Smooth muscle cell (in vitro differentiated cells): ENCODE measurements at regions not wholly inside any gene's neighbourhood (a gene's known extent, or its start where the extent isn't known, plus 50 kb on each side); places are given as distances from the start of the nearest gene placed in this dataset.

ENCODE experiments used
- DNase-seq: peaks from one replicate; lab custom pipeline; 2025; ENCODE audit not compliant: unreplicated experiment; lab: John Stamatoyannopoulos, UW
- H2AFZ ChIP-seq: fragments of 200-600 bp; sonication (generic); 2 replicates; pipeline ENCODE4 v1.6.0; 2016; ENCODE audit warnings: antibody characterized with exemption, low read depth, mild to moderate bottlenecking
- H3F3A ChIP-seq: fragments of 200-600 bp; sonication (generic); 2 replicates; pipeline ENCODE4 v1.6.0; 2017; ENCODE audit warnings: antibody characterized with exemption, low read depth
- H3K27ac ChIP-seq: fragments of 200-600 bp; sonication (generic); 2 replicates; pipeline ENCODE4 v1.5.1; 2016; ENCODE audit warnings: low read depth, mild to moderate bottlenecking
- H3K27me3 ChIP-seq: fragments of 200-600 bp; sonication (generic); 2 replicates; pipeline ENCODE4 v1.6.1; 2016; ENCODE audit warnings: low read depth, mild to moderate bottlenecking
- H3K36me3 ChIP-seq: fragments of 200-600 bp; sonication (generic); 2 replicates; pipeline ENCODE4 v1.5.1; 2016; ENCODE audit warnings: low read depth
- H3K4me1 ChIP-seq: fragments of 200-600 bp; sonication (generic); 2 replicates; pipeline ENCODE4 v1.5.1; 2016; ENCODE audit warnings: low read depth
- H3K4me2 ChIP-seq: fragments of 200-600 bp; sonication (generic); 2 replicates; pipeline ENCODE4 v1.6.0; 2016; ENCODE audit warnings: mild to moderate bottlenecking
- H3K4me3 ChIP-seq: fragments of 200-600 bp; sonication (generic); 2 replicates; pipeline ENCODE4 v1.5.1; 2016; ENCODE audit warnings: mild to moderate bottlenecking
- H3K79me2 ChIP-seq: fragments of 200-600 bp; sonication (generic); 2 replicates; pipeline ENCODE4 v1.6.0; 2016; ENCODE audit warnings: low read depth, mild to moderate bottlenecking
- H3K9ac ChIP-seq: fragments of 200-600 bp; sonication (generic); 2 replicates; pipeline ENCODE4 v1.6.0; 2016; ENCODE audit warnings: low read depth
- H3K9me3 ChIP-seq: fragments of 200-600 bp; sonication (generic); replicated peaks from 2 replicates; pipeline ENCODE4 v1.5.1; 2016; ENCODE audit warnings: low read depth
- H4K20me1 ChIP-seq: fragments of 200-600 bp; sonication (generic); 2 replicates; pipeline ENCODE4 v1.6.0; 2016; ENCODE audit warnings: low read depth
- CTCF ChIP-seq: fragments of 200-600 bp; sonication (generic); IDR thresholded peaks from 2 replicates; pipeline ENCODE4 v1.5.1; 2017; ENCODE audit warnings: borderline replicate concordance, mild to moderate bottlenecking, antibody characterized with exemption; ENCODE audit not compliant: insufficient read depth, poor library complexity, severe bottlenecking
- WGBS: methylation state at CpG from one replicate; pipeline ENCODE4 v1.1.7; 2016; ENCODE audit warnings: low lambda C conversion rate; 5-methylcytosine and 5-hydroxymethylcytosine counted together

- Histone ChIP-seq H4K20me1 (no peaks in the 10 kb centered on the region), H3K79me2 (no peaks in the 10 kb centered on the region), H3F3A (peaks cover 7% of the 10 kb centered on the region), H3K9ac (no peak overlapping the region), H3K4me1 (peaks cover 10% of the 10 kb centered on the region), H3K36me3 (no peaks in the 10 kb centered on the region), H3K4me3 (no peak overlapping the region), H2AFZ (no peak overlapping the region), H3K4me2 (peak overlapping the region; percentile 43), H3K27ac (peak overlapping the region; percentile 36), H3K9me3 (no peaks in the 10 kb centered on the region), H3K27me3 (no peaks in the 10 kb centered on the region)
- no peak for TF ChIP-seq CTCF
- DNase-seq: no peak
- WGBS: 35% methylated on average over 2 of the region's 2 CpGs
Observed at GRCh38 chr2:49801898-49802450, 647.7 kb upstream of the FSHR start.

GRCh38 chr2:49798570-49798969 lies 644.3 kb upstream of the FSHR start:
- Histone ChIP-seq H4K20me1 (no peaks in the 10 kb centered on the region), H3K4me1 (peaks cover 8% of the 10 kb centered on the region), H2AFZ (no peak overlapping the region), H3K9me3 (no peaks in the 10 kb centered on the region), H3K36me3 (no peaks in the 10 kb centered on the region), H3K79me2 (no peaks in the 10 kb centered on the region), H3K4me2 (no peak overlapping the region), H3K4me3 (no peak overlapping the region), H3K9ac (no peak overlapping the region), H3K27ac (no peak overlapping the region), H3K27me3 (no peaks in the 10 kb centered on the region), H3F3A (peaks cover 18% of the 10 kb centered on the region)
- DNase-seq: no peak
- TF ChIP-seq CTCF: no peak

- Histone ChIP-seq H3K4me3 (no peak overlapping the region), H3K27ac (peak overlapping the region; percentile 81), H3K9ac (peak overlapping the region; percentile 16), H3F3A (peaks cover 13% of the 10 kb centered on the region), H4K20me1 (no peaks in the 10 kb centered on the region), H2AFZ (no peak overlapping the region), H3K4me2 (peak overlapping the region; percentile 44), H3K27me3 (no peaks in the 10 kb centered on the region), H3K79me2 (no peaks in the 10 kb centered on the region), H3K9me3 (no peaks in the 10 kb centered on the region), H3K36me3 (no peaks in the 10 kb centered on the region), H3K4me1 (peaks cover 8% of the 10 kb centered on the region)
- DNase-seq: no peak
- no peak for TF ChIP-seq CTCF
- WGBS: 4% methylated on average over 3 of the region's 3 CpGs
Observed at GRCh38 chr2:49796266-49796665, 642.0 kb upstream of the FSHR start.

GRCh38 chr2:49794396-49794795 lies 640.1 kb upstream of the FSHR start:
- Histone ChIP-seq H3K4me3 (no peak overlapping the region), H3K27ac (no peak overlapping the region), H3K79me2 (no peaks in the 10 kb centered on the region), H4K20me1 (no peaks in the 10 kb centered on the region), H2AFZ (no peak overlapping the region), H3K9ac (no peak overlapping the region), H3K4me1 (peaks cover 8% of the 10 kb centered on the region), H3K27me3 (no peaks in the 10 kb centered on the region), H3F3A (peaks cover 13% of the 10 kb centered on the region), H3K36me3 (no peaks in the 10 kb centered on the region), H3K9me3 (no peaks in the 10 kb centered on the region), H3K4me2 (no peak overlapping the region)
- TF ChIP-seq CTCF: no peak
- DNase-seq: no peak
- 95% methylated on average over 2 of the region's 2 CpGs for WGBS
